ENCODE measurements at regions not wholly inside any gene's neighbourhood (a gene's known extent, or its start where the extent isn't known, plus 50 kb on each side); places are given as distances from the start of the nearest gene placed in this dataset.
"Not testable (repeated sequence)": the region's sequence is repeated elsewhere in the genome, so short reads cannot be mapped to it uniquely, and the experiment has no call there.

DNA sequence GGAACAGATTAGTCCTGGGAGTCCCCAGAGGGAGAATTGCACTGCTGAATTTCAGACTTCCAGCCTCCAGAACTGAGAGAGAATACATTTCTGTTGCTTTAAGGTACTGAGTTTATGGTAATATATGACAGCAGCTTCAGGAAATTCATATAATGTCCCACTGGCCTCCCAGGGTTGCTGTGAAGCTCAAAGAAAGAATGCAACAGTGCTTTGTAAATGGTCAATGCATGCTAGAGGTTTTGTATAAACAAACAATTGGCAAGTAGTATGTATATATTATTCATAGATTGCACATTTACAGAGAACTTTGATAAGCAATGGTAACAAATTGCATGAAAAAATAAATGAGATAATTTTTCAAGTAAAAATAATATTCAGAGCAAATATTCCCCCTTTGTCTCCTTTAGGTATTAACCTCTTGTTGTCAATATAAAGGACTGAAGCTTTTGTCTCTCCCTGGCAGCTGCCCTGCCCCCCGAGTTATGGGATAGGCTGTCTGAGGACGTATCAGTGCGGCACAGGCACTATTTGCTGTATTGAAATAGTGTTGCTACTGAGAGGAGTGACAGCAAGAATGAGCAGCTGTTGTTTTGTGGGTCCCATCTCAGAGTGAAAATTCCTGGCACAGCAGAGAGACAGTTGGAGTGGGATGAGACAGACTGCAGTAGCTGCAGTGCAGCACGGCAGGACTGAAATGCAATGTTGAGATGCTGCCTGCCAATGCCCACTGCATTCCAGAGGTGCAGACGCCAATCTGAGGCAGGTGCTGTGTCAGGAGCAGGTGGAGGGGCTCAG, 194.2 kb upstream of the GLRA1 start:
- no peak for DNase-seq (ENCODE audit: low read depth in 2 of 3, low spot score in 2 of 3)

DNA sequence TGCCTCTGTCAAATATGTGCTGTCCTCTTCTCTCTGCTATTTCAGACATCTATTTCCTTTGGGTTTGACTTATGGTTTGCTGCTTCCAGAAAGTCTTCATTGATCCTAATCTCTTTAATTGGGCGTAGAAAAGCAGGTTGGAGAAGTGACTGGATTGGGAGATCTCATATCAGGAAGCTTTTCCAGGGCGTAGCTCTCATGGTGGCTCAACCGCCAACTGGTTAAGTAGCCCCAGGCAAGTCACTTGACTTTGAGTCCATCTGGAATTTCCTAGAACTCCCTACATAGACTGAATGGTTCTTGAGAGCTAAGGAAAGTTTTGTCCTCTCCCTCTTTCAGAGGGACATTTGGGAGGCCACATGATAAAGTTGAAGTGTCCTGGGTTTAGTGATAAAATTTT, 192.3 kb upstream of the GLRA1 start:
- DNase-seq (ENCODE audit: low read depth in 2 of 3, low spot score in 2 of 3), result no peak

DNA sequence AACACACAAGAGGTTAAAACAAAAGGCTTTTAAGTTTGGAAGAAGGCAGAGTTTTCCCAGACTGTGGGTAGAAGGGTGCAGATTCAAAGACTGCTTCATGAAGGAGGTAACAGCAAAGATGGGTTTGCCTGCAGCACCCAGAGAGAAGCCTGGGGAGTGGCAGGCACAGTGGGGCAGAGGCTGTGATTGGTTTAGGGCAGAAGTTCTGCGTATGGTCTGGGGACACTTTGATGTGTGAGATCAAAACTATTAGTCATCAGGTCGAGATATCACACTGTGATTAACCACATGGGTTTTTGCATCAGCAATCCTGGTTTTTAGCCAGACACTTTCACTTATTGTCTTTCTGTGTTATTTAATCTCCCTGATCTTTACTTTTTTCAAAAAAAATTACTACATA, 188.8 kb upstream of the GLRA1 start:
- DNase-seq (ENCODE audit: low read depth in 2 of 3, low spot score in 2 of 3), result no peak

DNA sequence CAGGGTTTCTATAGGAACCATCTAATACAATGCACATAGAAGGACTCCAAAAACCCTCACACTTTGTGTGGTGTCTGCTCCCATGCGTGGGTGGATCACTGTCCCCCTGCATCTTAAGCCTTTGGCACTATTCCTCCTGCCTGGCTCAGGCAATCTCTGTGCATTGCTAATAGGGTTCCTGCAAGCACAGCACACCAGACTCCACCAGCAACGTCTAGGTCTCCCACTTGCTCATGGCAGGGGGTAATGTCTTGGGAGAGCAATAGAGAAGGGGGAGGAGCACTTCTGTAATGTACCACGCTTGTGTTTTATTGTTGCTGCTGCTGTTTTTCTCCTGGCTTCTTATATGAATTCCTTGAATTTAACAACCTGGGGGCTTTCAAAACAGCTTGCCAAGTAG, 182.6 kb upstream of the GLRA1 start:
- no peak for DNase-seq (ENCODE audit: low read depth in 2 of 3, low spot score in 2 of 3)

DNA sequence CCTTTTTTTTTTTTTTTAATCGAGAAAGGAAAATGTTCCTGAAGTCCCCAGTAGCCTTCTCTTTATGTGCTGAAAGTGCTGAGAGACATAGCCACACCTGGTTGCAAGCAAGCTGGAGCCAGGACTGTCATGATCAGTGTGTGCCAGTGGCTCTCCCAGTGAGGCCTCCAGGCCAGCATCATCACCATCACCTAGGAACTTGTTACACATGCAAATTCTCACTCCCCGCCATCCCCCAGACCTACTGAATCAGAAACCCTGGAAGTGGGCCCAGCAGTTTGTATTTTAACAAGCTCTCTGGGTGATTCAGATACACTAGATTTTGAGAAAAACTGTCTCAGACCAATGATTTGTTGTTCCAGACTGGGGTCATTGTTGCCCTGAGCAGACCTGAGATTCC, 181.9 kb upstream of the GLRA1 start:
- DNase-seq (ENCODE audit: low read depth in 2 of 3, low spot score in 2 of 3), result no peak

DNA sequence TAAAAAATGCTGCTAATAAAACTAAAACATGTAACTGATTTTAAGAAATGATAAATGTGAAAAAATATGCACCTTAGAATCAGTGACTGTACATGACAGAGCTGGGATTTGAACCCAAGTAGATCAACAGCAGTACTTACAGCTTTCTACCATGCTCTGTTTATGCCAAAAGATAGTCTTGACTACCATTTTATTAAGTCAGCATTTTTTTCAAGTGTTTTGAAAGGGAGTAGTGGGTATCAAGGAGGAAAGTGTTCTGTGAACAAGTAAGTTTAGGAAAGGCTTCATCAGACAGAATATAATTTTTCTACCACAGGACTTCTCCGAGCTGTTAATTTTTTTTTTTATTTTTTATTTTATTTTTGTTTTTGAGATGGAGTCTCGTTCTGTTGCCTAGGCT, 180.4 kb upstream of the GLRA1 start:
- no peak for DNase-seq (ENCODE audit: low read depth in 2 of 3, low spot score in 2 of 3)

DNA sequence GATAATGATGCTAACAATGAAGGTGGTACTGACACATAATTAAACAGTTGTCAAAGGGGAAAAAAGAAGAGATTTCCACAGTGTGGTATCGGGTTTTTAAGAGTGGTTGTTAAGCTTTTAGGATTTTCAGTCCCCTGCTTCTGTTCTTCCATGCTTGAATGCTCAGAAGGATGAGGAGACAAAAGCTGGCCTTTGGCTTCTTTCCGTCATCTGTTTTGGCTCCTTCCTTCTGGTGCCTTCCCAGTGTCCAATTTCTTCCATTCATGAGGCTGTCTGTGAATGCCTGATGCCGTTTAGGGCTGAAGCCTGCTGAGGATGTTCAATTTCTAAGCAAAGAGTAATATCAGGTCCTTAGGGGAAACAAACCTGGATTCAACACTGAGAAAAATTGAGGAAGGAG, 179.6 kb upstream of the GLRA1 start:
- no peak for DNase-seq (ENCODE audit: low read depth in 2 of 3, low spot score in 2 of 3)

DNA sequence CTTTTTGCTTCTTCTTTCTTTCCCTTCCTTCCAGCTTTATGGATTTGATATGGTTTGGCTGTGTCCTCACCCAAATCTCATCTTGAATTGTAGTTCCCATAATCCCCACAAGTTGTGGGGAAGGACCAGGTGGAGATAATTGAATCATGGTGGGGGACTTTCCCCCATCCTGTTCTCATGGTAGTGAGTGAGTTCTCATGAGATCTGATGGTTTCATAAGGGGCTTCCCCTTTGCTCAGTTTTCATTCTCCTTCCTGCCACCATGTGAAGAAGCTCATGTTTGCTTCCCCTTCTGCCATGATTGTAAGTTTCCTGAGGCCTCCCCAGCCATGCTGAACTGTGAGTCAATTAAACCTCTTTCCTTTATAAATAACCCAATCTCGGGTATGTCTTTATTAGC, 178.3 kb upstream of the GLRA1 start:
- not testable (repeated sequence) for DNase-seq (ENCODE audit: low read depth in 2 of 3, low spot score in 2 of 3)

DNA sequence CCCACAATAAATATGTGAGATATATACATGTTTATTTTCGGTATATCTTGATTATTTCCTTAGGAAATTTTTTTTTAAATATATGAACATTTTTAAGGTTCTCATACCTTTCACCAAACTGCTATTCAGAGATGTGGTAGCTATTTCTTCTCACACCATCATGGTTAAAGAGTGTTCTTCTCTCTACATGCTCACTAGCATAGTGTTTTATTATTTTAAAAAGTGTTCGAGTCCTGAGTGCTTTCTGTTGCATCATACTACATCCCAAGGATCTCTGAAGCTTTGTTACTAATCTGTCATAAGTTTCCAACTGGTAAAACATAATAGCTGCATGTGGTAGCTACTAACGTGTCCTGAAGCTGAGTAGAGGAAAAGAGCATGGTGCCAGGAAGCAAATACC, 177.4 kb upstream of the GLRA1 start:
- DNase-seq (ENCODE audit: low read depth in 2 of 3, low spot score in 2 of 3), result no peak

DNA sequence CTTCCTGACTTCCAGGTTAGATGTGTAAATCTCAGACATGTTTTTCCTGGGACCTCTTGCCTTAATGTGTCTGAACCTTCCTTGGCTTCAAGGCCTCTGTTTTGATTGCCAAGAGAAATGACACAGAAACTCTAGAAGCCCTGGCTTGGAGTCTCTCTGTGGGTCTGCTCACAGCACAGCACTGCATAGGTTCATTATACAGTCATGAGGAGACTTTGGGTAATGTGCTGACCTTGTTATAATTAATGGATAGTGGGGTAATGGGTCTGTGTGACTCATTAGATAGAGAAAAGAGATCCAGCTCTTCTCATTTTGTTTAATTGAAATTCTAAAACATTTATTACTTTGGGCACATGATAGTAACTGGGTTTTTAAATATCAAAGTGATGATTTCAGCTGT, 175.8 kb upstream of the GLRA1 start:
- DNase-seq (ENCODE audit: low read depth in 2 of 3, low spot score in 2 of 3), result no peak

DNA sequence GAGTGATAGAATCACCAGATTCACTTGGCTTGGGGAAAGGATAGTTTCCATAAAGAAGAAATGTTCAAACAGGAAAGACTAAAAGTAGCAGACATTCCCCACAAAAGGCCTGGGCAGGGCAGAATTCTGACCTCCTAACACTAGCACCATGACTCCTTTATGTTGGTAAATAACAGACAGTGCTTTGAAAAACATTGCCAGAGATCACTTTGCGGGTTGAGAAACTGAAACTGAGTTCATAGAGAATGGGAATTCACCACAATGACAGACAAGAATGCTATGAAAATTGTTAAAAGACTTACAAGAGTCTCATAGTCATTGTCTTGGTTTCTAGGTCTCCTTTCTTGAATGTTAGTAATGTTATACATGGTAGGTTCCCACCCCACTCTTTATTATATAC, 172.5 kb upstream of the GLRA1 start:
- no peak for DNase-seq (ENCODE audit: low read depth in 2 of 3, low spot score in 2 of 3)

DNA sequence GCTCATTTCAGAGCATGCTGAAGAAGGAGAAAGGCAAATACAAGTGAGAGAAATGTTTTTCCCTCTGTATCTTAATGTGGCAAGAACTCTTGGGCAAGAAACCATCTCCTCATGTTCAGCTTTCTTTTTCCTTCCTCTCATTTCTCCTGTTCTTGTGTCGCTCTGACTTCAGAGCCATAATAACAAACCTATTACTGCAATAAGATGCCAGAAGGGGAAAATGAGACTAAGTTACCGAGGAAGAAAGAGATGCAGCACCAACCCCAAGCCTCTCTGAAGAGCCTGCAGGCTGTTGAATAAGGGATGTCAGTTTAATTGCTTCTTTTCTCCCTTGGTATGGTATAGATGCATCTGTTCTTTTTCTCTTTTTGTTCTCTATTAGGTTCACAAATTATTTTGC, 170.1 kb upstream of the GLRA1 start:
- DNase-seq (ENCODE audit: low read depth in 2 of 3, low spot score in 2 of 3), result no peak

DNA sequence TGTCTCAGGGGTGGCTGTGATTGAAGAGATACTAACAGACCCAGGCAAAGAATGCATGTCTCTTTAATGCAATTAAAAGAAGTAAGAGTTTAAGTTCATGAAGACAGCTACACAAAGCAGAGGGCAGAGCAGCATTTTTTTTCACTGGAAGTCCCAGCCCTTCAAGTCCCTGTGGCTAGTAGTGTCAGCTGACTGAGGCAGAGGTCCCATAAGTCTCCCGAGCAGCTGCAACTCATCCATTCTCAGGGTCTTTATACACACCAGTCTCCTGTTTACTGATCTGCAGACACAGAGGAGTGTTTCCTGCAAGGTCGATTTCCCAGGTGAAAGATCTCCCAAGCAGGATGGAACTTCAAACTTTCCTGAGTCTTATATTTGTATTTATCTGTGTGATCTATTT, 169.4 kb upstream of the GLRA1 start:
- no peak for DNase-seq (ENCODE audit: low read depth in 2 of 3, low spot score in 2 of 3)

DNA sequence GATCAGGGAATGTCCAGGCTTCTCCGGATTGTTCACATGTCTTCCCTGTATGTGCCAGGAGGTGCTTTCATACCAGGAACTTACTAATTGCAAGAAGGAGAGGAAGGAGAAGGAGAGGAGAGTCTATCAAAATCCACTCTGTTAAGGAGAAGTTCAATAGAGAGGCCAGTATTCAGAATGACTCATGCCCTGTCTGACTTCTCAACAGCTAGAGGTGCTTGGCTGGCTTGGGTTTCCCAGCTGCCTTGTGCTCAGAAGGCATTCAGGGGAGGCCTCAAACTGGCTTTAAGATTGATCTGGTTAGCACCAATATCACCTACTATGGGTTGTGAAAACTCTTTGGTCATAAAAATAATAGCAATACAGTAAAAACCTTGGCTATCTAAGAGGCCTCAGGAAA, 167.9 kb upstream of the GLRA1 start:
- DNase-seq (ENCODE audit: low read depth in 2 of 3, low spot score in 2 of 3), result no peak

DNA sequence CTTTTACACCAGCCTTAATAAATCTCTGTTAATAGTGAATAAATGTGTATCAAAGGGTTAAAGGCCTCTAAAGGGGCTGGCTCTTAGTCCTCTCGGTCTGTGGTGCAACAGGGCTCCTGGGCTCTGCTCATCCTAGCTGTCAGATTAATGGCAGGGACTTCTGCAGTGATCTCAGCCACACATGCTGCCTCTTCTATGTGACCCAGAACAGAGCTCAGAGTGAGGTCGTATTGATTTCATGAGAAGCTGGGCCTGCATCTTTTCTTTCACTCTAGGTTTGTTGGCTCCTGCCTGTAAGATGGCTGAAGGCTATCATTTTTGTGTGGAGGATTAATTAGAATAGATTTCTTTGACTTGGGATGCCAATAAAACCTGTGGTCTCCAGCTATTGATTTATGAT, 165.0 kb upstream of the GLRA1 start:
- no peak for DNase-seq (ENCODE audit: low read depth in 2 of 3, low spot score in 2 of 3)

DNA sequence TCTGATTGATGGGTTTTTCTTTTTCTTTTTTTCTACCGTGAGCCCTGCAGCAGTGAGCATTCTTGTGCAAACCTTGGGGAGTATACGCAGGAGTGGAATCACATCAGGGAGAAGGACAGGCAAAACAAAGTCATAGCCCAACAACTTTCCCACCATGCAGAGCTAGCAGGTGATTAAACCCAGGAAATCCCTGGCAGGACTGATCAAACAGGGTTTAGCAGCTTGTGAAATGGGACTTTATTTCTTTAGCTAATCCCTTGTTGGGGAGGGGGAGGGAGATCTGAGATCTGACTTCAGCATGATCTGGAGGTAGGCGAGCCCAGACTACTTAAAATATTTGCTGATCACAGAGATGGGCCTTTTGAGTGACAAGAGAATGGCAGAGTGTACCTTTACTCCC, 162.0 kb upstream of the GLRA1 start:
- DNase-seq (ENCODE audit: low read depth in 2 of 3, low spot score in 2 of 3), result no peak

DNA sequence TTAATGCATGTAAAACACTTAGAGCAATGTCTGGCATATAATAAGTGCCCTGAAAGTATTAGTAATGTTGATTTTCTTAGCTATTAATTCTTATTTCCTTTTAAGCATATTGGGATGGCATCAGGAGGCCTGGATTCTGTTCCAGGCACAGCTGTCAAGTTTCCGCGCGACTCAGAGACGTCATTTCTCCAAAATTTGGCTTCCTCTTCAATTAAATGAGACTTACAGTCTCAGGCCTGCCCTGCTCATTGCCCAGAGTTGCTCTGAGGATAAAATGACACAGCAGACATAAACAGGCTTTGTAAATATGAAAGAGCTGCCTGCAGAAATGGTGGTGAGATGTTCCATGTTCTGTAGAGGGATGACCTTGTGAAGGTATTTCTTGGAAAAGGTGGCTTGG, 159.8 kb upstream of the GLRA1 start:
- no peak for DNase-seq (ENCODE audit: low read depth in 2 of 3, low spot score in 2 of 3)

DNA sequence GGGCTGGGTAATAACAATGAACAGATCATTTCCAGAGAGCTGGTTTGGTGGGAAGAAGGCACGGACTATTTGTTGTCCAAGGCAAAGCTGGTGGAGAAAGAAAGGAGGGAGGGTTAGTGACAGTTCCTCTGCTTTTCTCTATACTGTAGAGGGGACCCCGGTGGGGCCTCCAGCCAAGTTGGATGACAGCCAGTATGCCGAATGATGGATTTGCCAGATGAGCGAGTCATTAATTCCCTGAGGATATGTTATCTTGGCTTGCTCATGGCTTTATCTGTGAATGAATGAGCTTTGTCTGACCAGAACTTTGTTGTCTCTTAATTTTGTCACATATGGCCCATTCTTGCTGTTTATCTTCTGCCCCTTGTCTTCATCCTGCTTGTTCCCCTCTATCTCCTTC, 158.6 kb upstream of the GLRA1 start:
- no peak for DNase-seq (ENCODE audit: low read depth in 2 of 3, low spot score in 2 of 3)

DNA sequence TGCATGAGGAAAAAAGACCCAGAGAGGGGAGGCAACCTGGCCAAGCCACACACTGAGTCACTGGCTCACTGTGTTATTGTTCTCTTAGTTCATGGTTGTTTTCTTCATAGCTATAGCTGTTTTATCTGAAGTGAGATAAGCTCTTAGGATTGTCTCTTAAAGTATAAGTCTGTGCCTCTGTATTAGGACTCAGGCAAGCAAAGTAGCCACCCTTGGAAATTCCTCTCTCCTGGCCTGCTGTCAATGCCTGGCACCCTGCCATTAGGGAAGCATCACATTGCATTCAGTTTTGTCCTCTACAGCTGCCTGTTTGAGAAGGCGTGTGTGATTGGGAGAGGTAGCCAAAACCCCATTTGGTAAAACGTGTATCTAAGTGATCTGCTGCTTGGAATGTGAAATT, 147.4 kb upstream of the GLRA1 start:
- DNase-seq (ENCODE audit: low read depth in 2 of 3, low spot score in 2 of 3), result no peak

DNA sequence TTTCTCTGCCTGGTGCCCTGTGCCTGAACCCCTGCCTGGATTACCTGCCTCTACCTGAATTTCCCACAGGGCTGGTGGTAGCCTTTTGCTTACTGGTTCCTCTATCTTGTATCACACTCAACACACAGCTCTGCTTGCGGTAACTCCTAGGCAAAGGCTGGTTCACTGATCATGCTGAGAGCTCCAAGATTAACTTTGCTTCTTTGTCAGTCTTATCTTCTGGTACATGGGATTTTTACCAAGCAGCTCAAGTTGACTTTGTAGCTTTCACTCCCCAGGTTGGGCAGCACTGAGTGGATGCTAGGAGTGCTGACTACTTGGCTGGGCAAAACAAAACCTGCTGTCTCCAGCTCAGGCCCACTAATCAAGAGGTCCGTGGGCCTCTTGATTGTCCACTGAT, 145.9 kb upstream of the GLRA1 start:
- no peak for DNase-seq (ENCODE audit: low read depth in 2 of 3, low spot score in 2 of 3)

DNA sequence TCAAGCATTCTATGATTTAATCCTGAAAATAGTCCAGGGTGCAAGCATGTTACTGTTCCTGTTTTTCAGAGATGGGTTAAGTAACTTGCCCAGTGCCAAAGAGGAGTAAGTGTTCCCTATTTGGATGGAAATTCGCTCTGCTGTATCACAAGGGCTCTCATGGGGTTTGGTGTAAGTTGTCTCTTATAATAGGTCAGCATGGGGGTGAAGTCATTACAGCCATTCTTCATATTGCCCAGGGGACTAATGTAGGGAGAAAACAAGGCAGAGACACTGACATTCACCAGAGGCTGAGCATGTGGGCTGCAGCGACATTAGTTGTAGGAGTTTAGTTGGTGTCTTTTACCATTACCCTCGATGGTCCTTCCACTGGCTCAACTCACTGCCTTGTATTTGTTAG, 142.1 kb upstream of the GLRA1 start:
- DNase-seq (ENCODE audit: low read depth in 2 of 3, low spot score in 2 of 3), result no peak

DNA sequence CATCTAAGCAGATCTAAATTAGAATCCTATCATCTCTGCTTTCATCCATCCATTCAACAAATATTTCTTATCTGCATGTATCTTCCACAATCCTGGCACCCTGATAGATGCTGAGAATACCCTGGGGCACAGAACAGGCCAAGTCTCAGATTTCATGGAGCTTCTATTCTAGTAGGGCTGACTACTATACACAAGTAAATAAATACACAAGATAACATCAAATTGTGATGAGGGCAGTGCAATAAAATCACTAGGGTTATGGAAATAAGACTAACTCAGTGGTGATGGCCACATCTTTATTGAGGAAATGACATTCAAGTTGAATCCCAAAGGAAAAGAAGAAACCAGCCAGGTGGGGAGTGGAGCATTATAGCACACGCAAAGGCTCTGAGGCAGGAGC, 138.4 kb upstream of the GLRA1 start:
- DNase-seq (ENCODE audit: low read depth in 2 of 3, low spot score in 2 of 3), result no peak

DNA sequence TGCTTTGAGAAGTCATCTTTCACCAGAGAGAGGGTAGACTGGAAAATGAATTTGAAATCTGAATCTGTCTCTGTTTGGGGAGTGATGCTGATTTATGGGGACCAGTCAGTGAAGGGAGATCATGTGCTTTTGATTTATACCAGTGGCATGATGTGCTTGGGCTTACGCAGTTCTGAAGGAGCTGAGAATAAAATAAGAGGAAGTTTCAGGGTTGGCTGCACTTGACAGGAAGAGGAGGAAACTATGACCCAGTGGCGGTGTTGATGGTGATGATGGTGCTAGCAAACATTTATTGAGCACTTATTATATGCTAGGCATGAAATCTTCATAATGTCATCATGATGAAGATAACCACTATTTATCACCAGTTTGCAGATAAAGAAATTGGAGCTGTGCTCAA, 136.4 kb upstream of the GLRA1 start:
- no peak for DNase-seq (ENCODE audit: low read depth in 2 of 3, low spot score in 2 of 3)

Measured in hematopoietic multipotent progenitor cell (in vitro differentiated cells).